Mucosa of stomach (tissue), 1 donor: ENCODE measurements at regions not wholly inside any gene's neighbourhood (a gene's known extent, or its start where the extent isn't known, plus 50 kb on each side); places are given as distances from the start of the nearest gene placed in this dataset.

Source experiments
- H3K27me3 ChIP-seq: one replicate; pipeline ENCODE4 v1.7.0; 2013; ENCODE audit warnings: mild to moderate bottlenecking, low read length; ENCODE audit not compliant: control insufficient read depth, insufficient read depth
- H3K36me3 ChIP-seq: one replicate; pipeline ENCODE4 v1.7.0; 2013; ENCODE audit warnings: low read length; ENCODE audit not compliant: control insufficient read depth, insufficient read depth
- H3K4me1 ChIP-seq: one replicate; pipeline ENCODE4 v1.7.0; 2013; ENCODE audit warnings: mild to moderate bottlenecking, low read length; ENCODE audit not compliant: control insufficient read depth, insufficient read depth
- H3K4me3 ChIP-seq: one replicate; pipeline ENCODE4 v1.7.0; 2013; ENCODE audit warnings: low read length
- H3K9ac ChIP-seq: one replicate; pipeline ENCODE4 v1.7.0; 2013; ENCODE audit warnings: mild to moderate bottlenecking, low read length, moderate library complexity
- H3K9me3 ChIP-seq: one replicate; pipeline ENCODE4 v1.7.0; 2013; ENCODE audit warnings: mild to moderate bottlenecking, low read length, moderate library complexity; ENCODE audit not compliant: control insufficient read depth
- donor health status: Pancreatic carcinoma.

DNA sequence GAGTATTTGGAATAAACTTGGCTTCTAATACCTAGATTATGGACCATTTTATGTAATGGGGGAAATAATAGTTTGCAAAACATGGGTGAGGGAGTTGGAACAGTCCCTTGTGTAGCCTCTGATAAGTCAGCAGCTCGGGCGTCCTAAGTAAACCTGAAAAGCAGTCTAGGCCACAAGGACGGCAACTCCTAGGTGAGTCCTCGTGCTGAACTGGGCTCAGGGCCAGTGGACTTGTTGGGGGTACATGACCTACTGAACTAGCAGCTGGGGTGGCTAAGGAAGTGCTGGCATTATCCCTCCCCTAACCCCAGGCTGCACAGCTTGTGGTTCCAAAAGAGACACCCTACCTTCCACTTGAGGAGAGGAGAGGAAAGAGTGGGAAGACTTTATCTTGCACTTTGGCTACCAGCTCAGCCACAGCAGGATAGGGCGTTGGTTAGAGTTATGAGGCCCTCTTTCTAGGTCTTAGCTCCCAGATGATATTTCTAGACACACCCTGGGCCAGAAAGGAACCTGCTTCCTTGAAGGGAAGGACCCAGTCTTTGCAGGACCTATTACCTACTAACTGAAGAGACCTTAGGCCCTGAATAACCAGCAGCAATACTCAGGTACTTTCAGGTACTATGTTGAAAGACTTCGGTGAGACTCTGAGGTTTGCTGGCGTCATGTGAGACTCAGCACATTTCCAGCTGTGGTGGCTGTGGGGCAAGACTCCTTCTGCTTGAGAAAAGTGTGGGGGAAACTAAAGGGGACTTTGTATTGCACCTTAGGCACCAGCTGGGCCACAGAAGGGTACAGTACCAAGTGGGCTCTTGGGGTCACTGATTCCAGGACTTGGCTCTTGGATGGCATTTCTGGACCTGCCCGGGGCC is 71.0 kb downstream of the AQP4 start:
- Histone ChIP-seq H3K36me3 (no peaks in the 10 kb centered on the region), H3K9ac (no peak overlapping the region), H3K9me3 (no peaks in the 10 kb centered on the region), H3K27me3 (no peaks in the 10 kb centered on the region), H3K4me3 (no peak overlapping the region), H3K4me1 (peaks cover 12% of the 10 kb centered on the region)

DNA sequence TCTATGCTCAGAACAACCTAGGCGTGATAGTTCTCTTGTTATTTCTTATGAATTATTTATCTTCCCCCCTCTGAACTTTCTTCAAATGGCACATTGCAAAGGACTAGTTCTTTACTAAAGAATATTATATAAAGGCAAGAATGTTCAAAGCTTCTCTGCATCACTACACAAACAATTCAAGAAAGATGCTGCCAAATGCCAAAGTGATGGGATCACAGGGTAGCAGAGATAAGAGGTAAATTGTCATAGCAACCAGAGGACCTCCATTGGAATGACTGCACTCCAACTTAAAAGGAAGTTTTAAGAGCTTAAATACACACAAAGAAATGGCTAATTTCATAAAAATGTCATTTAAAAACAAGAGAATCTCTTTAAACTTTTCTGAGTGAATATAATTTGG is 72.8 kb downstream of the AQP4 start:
- Histone ChIP-seq H3K4me1 (peaks cover 12% of the 10 kb centered on the region), H3K36me3 (no peaks in the 10 kb centered on the region), H3K9me3 (no peaks in the 10 kb centered on the region), H3K27me3 (no peaks in the 10 kb centered on the region), H3K9ac (no peak overlapping the region), H3K4me3 (no peak overlapping the region)

DNA sequence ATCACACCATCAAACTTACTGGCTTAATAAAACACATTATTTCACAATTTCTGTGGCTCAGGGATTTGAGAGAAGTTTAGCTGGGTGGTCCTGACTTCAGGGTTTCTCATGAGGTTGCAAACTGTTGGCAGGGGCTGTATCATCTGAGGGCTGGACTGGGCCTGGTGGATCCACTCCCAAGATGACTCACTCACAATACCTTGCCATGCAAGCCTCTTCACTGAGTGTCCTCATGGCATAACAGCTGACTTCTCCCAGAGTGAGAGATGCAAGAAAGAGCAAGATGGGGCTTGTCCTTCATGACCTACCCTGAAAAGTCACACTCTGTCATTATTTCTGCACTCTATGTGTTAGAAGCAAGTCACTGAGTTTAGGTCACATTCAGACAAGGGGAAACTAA is 73.8 kb downstream of the AQP4 start:
- H3K9ac ChIP-seq, result no peak overlapping the region
- H3K4me1 ChIP-seq, result peaks cover 12% of the 10 kb centered on the region
- no peaks in the 10 kb centered on the region for H3K27me3 ChIP-seq
- H3K36me3 ChIP-seq, result no peaks in the 10 kb centered on the region
- H3K4me3 ChIP-seq, result no peak overlapping the region
- no peaks in the 10 kb centered on the region for H3K9me3 ChIP-seq

DNA sequence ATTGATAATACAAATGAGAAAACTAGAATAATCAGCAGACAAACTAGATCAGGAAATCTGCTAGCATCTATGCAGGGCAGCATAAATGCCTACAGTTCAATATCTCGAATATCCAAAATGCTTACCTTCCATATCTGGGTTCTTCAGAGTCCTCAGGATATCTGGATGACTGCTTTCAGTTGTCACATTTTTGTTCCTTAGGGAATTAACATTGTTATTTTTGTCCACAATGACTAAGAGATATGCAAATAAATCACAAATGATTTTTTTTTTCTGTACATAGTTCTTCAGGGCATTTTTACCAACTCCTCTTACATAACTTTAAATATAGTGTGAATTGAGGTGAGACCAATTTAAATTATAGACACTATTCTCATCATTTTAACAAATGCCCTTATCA is 80.9 kb downstream of the AQP4 start:
- no peak overlapping the region for H3K9ac ChIP-seq
- H3K9me3 ChIP-seq, result no peaks in the 10 kb centered on the region
- no peak overlapping the region for H3K4me3 ChIP-seq
- peaks cover 3% of the 10 kb centered on the region for H3K27me3 ChIP-seq
- H3K36me3 ChIP-seq, result no peaks in the 10 kb centered on the region
- no peaks in the 10 kb centered on the region for H3K4me1 ChIP-seq

DNA sequence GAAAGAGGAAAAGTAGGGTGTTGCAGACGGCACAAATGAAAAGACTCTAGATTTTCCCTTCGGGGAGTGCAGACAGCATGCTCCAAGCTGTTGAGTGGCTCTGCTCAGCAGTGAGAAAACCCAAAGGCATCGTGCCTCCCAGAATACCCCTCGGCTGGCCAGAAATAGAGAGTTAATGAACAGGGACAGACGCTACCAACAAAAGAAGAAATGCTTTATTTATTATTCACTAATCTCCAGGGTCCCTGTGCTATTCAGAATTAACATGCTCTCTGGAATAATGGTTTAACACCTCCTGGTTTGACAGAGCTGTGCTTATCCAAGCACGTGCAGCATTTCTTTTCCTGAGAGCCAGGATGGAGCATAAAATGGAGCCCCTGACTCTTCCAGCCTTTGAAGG is 82.3 kb downstream of the AQP4 start:
- no peak overlapping the region for H3K9ac ChIP-seq
- no peaks in the 10 kb centered on the region for H3K4me1 ChIP-seq
- no peak overlapping the region for H3K4me3 ChIP-seq
- peaks cover 3% of the 10 kb centered on the region for H3K27me3 ChIP-seq
- no peaks in the 10 kb centered on the region for H3K9me3 ChIP-seq
- no peaks in the 10 kb centered on the region for H3K36me3 ChIP-seq

DNA sequence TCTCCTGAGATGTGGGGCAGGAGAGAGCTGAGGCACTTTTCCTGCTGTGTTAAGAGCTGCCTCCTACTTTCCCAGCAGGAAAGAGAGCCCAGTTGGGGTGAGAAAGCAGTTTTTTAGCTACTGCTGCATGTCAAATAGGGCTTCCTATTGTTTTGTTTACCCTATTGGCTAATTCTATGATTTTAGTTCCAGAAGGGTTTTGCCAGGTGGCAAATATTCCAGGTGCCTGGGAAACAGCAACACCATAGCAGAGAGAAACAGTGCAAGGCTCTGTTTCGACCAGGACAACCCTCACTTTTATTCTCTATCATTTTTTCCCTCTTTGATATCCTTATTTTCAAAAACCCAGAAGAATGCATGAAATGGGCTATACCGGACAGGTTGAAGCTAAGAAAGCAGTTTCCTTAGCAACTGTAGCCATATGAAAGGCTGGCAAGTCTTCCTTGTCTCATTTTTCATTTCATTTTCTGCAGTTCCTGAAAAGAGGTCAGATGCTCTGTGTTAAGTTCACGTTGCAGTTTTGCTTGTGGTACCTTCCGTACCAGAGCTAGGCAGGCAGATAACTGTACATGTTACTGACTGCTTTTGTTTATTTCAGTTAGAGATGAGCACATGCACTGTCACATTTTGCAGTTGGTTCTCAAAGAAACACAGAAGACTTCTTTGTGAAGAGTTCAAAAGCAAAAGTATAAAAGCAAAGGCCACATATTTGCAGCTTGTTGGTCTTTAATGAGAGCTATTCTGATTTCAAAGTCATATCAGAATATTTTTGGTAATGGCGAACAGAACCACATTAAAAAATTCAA is 84.8 kb downstream of the AQP4 start:
- Histone ChIP-seq H3K4me3 (no peak overlapping the region), H3K9ac (no peak overlapping the region), H3K36me3 (no peaks in the 10 kb centered on the region), H3K27me3 (peaks cover 3% of the 10 kb centered on the region), H3K9me3 (no peaks in the 10 kb centered on the region), H3K4me1 (no peaks in the 10 kb centered on the region)

DNA sequence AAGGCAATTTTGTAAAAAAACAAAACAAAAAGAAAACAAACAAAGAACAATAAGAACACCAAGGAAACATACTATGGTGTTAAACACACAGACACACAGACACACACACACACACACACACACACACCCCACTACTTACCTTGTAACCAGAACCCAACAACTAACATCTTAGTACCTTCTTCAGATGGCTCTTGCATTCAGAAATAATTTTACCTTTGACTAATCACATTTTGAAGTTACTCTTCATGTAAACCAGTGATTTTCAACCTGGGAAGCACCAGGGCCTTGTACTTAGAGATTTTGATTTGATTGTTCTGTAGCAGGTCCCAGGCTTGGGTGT is 87.5 kb downstream of the AQP4 start:
- no peak overlapping the region for H3K4me3 ChIP-seq
- no peaks in the 10 kb centered on the region for H3K9me3 ChIP-seq
- H3K36me3 ChIP-seq, result no peaks in the 10 kb centered on the region
- H3K4me1 ChIP-seq, result no peaks in the 10 kb centered on the region
- H3K9ac ChIP-seq, result no peak overlapping the region
- H3K27me3 ChIP-seq, result peaks cover 2% of the 10 kb centered on the region

DNA sequence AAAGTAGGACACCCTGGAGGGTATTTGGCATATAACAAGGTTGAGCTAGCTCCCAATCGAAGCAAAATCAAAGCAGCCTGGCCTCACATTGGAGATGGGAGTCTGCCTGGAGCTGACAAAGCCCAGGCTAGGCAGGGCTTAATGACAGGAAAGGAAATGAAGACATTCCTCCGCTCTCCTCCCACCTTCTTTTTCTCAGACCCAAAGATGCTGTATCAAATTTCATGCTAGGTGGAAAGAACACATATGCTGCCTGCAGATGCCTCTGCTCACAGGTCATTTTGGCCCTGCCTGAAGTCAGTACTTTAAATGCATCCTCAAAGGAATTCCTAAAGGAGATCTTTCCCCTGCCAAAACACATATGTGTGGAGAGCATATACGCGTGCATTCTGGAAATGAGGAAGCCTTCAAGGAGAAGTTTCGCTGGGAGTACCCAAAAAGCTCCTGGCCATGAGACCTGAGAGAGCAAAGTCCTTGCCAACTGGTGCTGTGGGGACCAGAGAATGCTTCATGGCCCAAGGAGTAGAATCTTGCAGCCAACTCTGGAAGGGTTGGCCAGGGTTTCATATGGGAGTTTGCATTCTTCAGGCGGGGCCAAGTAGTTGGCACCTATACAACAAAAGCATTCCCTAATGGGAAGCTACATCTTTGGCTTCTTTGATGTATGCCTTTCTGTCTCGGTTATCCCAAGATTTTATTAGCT is 88.0 kb downstream of the AQP4 start:
- Histone ChIP-seq H3K9me3 (no peaks in the 10 kb centered on the region), H3K4me3 (no peak overlapping the region), H3K9ac (no peak overlapping the region), H3K4me1 (no peaks in the 10 kb centered on the region), H3K27me3 (no peaks in the 10 kb centered on the region), H3K36me3 (no peaks in the 10 kb centered on the region)

DNA sequence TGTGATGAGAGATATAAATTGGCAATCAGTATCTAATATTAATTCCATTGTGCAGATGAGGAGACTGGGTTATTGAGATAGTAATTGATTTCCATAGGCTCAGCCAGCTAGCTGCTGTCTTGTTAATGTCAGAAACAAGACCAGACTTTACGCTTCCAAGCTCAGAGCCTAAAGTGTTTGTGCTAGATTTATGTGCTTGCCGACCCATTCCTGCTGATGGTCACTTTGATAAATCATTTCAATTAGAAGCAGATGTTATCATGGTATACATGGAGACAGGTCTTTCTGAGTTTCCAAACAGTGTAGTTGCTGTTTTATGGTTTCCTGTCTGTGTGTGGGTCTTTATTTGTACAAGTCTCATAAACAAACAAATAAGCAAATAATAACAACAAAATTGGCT is 92.8 kb downstream of the AQP4 start:
- Histone ChIP-seq H3K27me3 (no peaks in the 10 kb centered on the region), H3K4me3 (no peak overlapping the region), H3K4me1 (no peaks in the 10 kb centered on the region), H3K9me3 (no peaks in the 10 kb centered on the region), H3K9ac (no peak overlapping the region), H3K36me3 (no peaks in the 10 kb centered on the region)

DNA sequence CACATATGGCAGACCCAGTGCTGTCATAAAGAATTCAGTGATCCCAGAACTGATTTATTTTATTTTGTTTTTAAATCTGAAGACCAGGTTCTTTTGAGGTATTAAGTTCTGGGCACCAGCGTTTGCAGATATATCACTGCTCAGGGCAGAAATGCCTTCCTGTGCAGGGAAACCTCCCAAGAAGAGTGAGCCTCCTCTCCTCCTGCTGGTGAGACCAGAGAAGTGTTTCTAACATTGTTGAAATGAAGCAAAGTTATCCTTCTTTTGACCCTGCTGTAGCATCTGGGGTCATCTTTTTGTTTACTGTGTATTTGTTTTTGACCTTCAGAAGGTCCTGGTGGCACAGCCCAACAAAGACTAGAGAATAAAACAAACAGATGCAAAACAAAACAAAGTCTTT is 94.0 kb downstream of the AQP4 start:
- Histone ChIP-seq H3K4me1 (no peaks in the 10 kb centered on the region), H3K36me3 (no peaks in the 10 kb centered on the region), H3K9ac (no peak overlapping the region), H3K4me3 (no peak overlapping the region), H3K27me3 (no peaks in the 10 kb centered on the region), H3K9me3 (no peaks in the 10 kb centered on the region)

DNA sequence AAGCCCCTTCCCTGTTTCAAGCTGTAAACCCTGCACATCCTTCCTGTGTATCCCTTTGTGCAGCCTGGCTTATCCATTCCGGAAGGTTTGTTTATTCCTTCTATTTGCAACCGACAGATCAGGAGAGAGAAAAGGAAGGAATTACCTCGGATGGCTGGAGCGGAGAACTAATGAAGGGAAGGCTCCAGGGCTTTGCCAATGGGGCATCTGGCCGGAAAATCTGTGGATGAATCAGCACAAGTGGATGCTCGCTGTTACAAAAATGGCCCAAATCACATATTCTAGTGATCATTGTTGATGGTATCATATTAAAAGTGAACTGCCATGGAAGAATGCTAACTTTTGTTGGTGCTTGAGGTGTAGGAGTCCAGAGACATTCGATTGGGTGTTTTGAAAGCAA is 97.1 kb downstream of the AQP4 start:
- no peak overlapping the region for H3K4me3 ChIP-seq
- H3K9ac ChIP-seq, result no peak overlapping the region
- no peaks in the 10 kb centered on the region for H3K36me3 ChIP-seq
- no peaks in the 10 kb centered on the region for H3K4me1 ChIP-seq
- no peaks in the 10 kb centered on the region for H3K9me3 ChIP-seq
- H3K27me3 ChIP-seq, result no peaks in the 10 kb centered on the region

DNA sequence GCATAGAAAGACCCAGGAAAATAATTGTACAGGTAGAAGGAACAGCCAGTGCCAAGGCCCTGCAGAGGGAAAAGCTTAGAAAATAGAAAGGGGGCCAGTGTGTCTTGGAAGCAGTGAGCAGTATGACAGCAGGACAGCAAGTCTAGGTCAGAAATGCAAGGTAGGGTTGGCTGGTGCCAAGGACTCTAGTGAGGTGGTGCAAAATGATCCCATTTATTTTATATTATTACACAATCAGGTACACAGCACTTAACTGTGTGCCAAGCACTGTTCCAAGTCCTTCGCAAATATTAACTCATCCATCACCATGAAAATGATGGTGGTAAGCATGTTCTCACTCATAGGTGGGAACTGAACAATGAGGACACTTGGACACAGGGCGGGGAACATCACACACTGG is 100.0 kb downstream of the AQP4 start:
- no peaks in the 10 kb centered on the region for H3K4me1 ChIP-seq

More for the DNA sequence above, 100.0 kb downstream of the AQP4 start:
- Histone ChIP-seq H3K9me3 (no peaks in the 10 kb centered on the region), H3K36me3 (no peaks in the 10 kb centered on the region), H3K4me3 (no peak overlapping the region), H3K9ac (no peak overlapping the region), H3K27me3 (no peaks in the 10 kb centered on the region)
